HEK293T (cell line): ENCODE measurements at regions not wholly inside any gene's neighbourhood (a gene's known extent, or its start where the extent isn't known, plus 50 kb on each side); places are given as distances from the start of the nearest gene placed in this dataset.

Experiments
- CTCF ChIA-PET: fragments of 350-600 bp; formaldehyde crosslinking; extraction: SDS; loops from one replicate; lab custom pipeline; 2021; ENCODE audit warnings: antibody characterized with exemption, inconsistent platforms; lab: Yijun Ruan, JAX
- POLR2A ChIA-PET: fragments of 350-600 bp; formaldehyde crosslinking; extraction: SDS; loops from one replicate; lab custom pipeline; 2020; ENCODE audit warnings: antibody characterized with exemption, inconsistent platforms; lab: Yijun Ruan, JAX
- DNase-seq: peaks from one replicate; pipeline ENCODE4 v3.0.0; 2012; ENCODE audit warnings: mixed read lengths; ENCODE audit errors: extremely low spot score
- ARNT ChIP-seq: fragments of 450-650 bp; IDR thresholded peaks from 2 replicates; pipeline ENCODE4 v1.6.1; 2017; ENCODE audit warnings: mild to moderate bottlenecking
- BHLHE40 ChIP-seq: fragments of 450-650 bp; IDR thresholded peaks from 2 replicates; pipeline ENCODE4 v1.6.1; 2016; ENCODE audit warnings: mild to moderate bottlenecking, moderate library complexity, borderline replicate concordance
- CTBP1 ChIP-seq: fragments of 450-650 bp; IDR thresholded peaks from 2 replicates; pipeline ENCODE4 v1.6.1; 2016; ENCODE audit warnings: borderline replicate concordance
- ELF4 ChIP-seq: fragments of 450-650 bp; IDR thresholded peaks from 2 replicates; pipeline ENCODE4 v1.6.1; 2017; ENCODE audit warnings: antibody characterized with exemption
- FOXA1 ChIP-seq: fragments of 450-650 bp; IDR thresholded peaks from 2 replicates; pipeline ENCODE4 v1.6.1; 2016; ENCODE audit warnings: mild to moderate bottlenecking
- FOXK2 ChIP-seq: fragments of 450-650 bp; IDR thresholded peaks from 2 replicates; pipeline ENCODE4 v1.6.1; 2016; ENCODE audit warnings: mild to moderate bottlenecking
- FOXM1 ChIP-seq: fragments of 450-650 bp; IDR thresholded peaks from 2 replicates; pipeline ENCODE4 v1.6.1; 2017; ENCODE audit warnings: mild to moderate bottlenecking, borderline replicate concordance
- HDGF ChIP-seq: fragments of 450-650 bp; IDR thresholded peaks from 2 replicates; pipeline ENCODE4 v1.6.1; 2017; ENCODE audit warnings: antibody characterized with exemption, borderline replicate concordance
- L3MBTL2 ChIP-seq: fragments of 450-650 bp; conservative IDR thresholded peaks from 2 replicates; pipeline ENCODE4 v1.6.1; 2016; ENCODE audit warnings: mild to moderate bottlenecking
- LEF1 ChIP-seq: fragments of 450-650 bp; IDR thresholded peaks from 2 replicates; pipeline ENCODE4 v1.6.1; 2017; ENCODE audit warnings: mild to moderate bottlenecking, borderline replicate concordance
- NFRKB ChIP-seq: fragments of 450-650 bp; IDR thresholded peaks from 2 replicates; pipeline ENCODE4 v1.6.1; 2016; ENCODE audit warnings: mild to moderate bottlenecking, moderate library complexity
- SP1 ChIP-seq: fragments of 450-650 bp; IDR thresholded peaks from 2 replicates; pipeline ENCODE4 v1.6.1; 2017
- SUZ12 ChIP-seq: fragments of 450-650 bp; IDR thresholded peaks from 2 replicates; pipeline ENCODE4 v1.6.1; 2016; ENCODE audit warnings: mild to moderate bottlenecking
- TARDBP ChIP-seq: fragments of 450-650 bp; IDR thresholded peaks from 2 replicates; pipeline ENCODE4 v1.6.1; 2016
- ZNF384 ChIP-seq: fragments of 450-650 bp; IDR thresholded peaks from 2 replicates; pipeline ENCODE4 v1.6.1; 2016
- TF ChIP-seq, protein P1 (sequence below): fragments of 450-650 bp; IDR thresholded peaks from 2 replicates; pipeline ENCODE4 v1.6.1; 2016

- POLR2A ChIA-PET, result no interaction called here
- CTCF ChIA-PET, result no interaction called here
- DNase-seq, result no peak
- no peak for TF ChIP-seq NFRKB
- TF ChIP-seq FOXA1, result no peak
- TF ChIP-seq FOXM1, result no peak
- TF ChIP-seq ARNT, result no peak
- no peak for TF ChIP-seq ELF4
- no peak for TF ChIP-seq ZNF384
- no peak for TF ChIP-seq L3MBTL2
- TF ChIP-seq SUZ12, result no peak
- TF ChIP-seq SP1, result no peak
- TF ChIP-seq BHLHE40, result no peak
- no peak for TF ChIP-seq FOXK2
- no peak for TF ChIP-seq CTBP1
These were observed 542.4 kb downstream of the ACTR3B start for GRCh38 chr7:153301936-153302335.

DNA sequence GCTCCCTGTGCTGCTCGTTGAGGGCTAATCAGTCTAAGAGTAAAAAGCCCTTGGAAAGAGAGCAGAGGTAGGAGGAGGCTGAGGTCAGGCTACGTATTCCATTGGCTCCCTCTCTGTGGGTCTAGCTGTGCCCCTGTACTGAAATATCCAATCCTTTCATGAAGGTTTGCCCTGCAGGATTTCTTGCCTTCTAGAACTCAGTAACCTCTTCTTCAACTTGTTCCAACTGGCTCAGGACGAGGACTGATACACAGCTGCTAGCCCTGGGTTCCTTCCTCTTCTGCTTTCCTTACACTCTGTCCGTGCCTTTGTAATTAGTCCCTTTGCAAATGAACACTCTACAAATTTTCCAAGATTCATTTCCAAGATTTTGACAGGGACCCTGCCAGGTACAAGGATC lies 560.5 kb downstream of the ACTR3B start:
- ChIA-PET POLR2A (no interaction called here), CTCF (no interaction called here)
- TF ChIP-seq SUZ12 (no peak), NFRKB (no peak), ZNF384 (no peak), SP1 (no peak), FOXK2 (no peak)
- DNase-seq, result no peak

DNA sequence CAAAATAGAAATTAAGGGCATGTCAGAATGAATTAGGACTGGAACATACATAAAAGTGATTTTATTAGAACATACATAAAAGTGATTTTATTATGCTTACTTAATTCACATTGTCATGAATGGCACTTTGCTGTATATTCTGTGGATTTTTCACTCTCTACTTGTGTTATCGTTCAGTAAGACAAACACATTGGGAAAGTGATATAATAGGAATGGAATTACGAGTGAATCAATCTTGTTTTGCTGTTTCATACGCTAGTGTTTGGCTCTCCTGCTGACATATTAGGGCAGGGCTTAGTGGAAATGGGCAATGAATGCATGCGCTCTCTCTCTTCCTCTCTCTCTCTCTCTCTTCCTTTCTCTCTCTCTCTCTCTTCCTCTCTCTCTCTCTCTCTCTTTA lies 561.1 kb downstream of the ACTR3B start:
- ChIA-PET POLR2A (no interaction called here), CTCF (interaction anchor here (0.7 kb wide), 1 partner anchor 62 kb away, joined by 3 read pairs; no protein-coding TSS in a partner anchor)
- TF ChIP-seq ARNT, result no peak
- TF ChIP-seq ELF4, result no peak
- TF ChIP-seq SP1, result no peak
- no peak for TF ChIP-seq L3MBTL2
- no peak for TF ChIP-seq BHLHE40
- no peak for TF ChIP-seq LEF1
- no peak for TF ChIP-seq TARDBP
- no peak for TF ChIP-seq SUZ12
- TF ChIP-seq, protein P1, sequence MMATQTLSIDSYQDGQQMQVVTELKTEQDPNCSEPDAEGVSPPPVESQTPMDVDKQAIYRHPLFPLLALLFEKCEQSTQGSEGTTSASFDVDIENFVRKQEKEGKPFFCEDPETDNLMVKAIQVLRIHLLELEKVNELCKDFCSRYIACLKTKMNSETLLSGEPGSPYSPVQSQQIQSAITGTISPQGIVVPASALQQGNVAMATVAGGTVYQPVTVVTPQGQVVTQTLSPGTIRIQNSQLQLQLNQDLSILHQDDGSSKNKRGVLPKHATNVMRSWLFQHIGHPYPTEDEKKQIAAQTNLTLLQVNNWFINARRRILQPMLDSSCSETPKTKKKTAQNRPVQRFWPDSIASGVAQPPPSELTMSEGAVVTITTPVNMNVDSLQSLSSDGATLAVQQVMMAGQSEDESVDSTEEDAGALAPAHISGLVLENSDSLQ, result no peak
- no peak for DNase-seq

DNA sequence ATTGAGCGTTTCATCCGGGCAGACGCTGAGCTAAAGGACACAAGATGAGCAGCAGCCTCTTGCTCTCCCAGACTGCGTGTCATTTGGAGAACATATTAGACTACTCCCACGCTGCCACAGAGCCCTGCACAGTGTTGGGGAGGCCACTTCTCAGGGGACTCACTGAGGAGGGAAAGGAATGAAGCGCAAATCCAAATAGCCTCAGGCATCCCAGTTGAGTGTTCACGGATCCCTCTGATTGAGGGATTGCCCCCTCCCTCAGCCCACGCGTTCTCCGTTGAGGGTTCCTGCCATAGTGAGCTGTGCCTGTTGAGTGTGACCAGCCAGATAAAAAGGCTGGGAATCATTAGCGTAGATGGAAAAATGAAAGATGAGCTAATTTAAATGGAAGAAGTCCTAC lies 563.4 kb downstream of the ACTR3B start:
- POLR2A ChIA-PET, result no interaction called here
- CTCF ChIA-PET, result no interaction called here
- no peak for TF ChIP-seq TARDBP
- no peak for TF ChIP-seq L3MBTL2
- TF ChIP-seq ZNF384, result no peak
- TF ChIP-seq, protein P1, result no peak
- no peak for TF ChIP-seq SUZ12
- TF ChIP-seq LEF1, result no peak
- no peak for TF ChIP-seq FOXA1
- no peak for TF ChIP-seq NFRKB
- TF ChIP-seq HDGF, result no peak
- TF ChIP-seq SP1, result no peak
- TF ChIP-seq BHLHE40, result no peak
- no peak for TF ChIP-seq ARNT
- no peak for TF ChIP-seq CTBP1
- no peak for TF ChIP-seq ELF4
- no peak for DNase-seq

GRCh38 chr7:153324094-153324493 lies 564.5 kb downstream of the ACTR3B start:
- ChIA-PET POLR2A (no interaction called here), CTCF (no interaction called here)
- TF ChIP-seq BHLHE40, result no peak
- TF ChIP-seq L3MBTL2, result no peak
- no peak for TF ChIP-seq FOXK2
- TF ChIP-seq TARDBP, result no peak
- no peak for TF ChIP-seq HDGF
- no peak for TF ChIP-seq ARNT
- TF ChIP-seq CTBP1, result no peak
- no peak for TF ChIP-seq SUZ12
- TF ChIP-seq FOXA1, result no peak
- TF ChIP-seq, protein P1, result no peak
- TF ChIP-seq ZNF384, result no peak
- no peak for TF ChIP-seq LEF1
- TF ChIP-seq NFRKB, result no peak
- TF ChIP-seq ELF4, result no peak
- no peak for TF ChIP-seq FOXM1

DNA sequence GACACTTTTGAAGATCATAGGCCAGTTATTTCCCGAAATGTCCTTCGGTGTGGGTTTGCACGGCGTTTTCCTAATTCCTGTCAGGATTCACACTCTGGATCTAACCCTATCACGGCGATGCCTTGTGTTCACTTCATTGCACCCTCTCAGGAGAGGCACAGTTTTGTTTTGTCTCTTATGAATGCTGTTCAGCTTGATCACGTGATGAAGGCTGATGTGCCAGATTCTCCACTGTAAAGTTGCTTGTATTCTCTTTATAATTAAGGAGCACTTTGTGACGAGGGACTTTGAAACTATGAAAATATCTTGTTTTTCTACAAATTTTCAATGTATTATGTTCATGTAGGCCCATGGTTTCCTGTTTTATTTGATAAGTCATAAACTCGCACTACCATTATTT lies 568.1 kb downstream of the ACTR3B start:
- DNase-seq, result no peak
- POLR2A ChIA-PET, result no interaction called here
- TF ChIP-seq BHLHE40 (no peak), ELF4 (no peak), FOXA1 (no peak), ARNT (no peak), CTBP1 (no peak), TARDBP (no peak), L3MBTL2 (no peak), FOXM1 (no peak), ZNF384 (no peak), SP1 (no peak), LEF1 (no peak), HDGF (no peak), SUZ12 (no peak), FOXK2 (no peak)
- TF ChIP-seq, protein P1, result no peak
- CTCF ChIA-PET, result no interaction called here

More at GRCh38 chr7:153324094-153324493, 564.5 kb downstream of the ACTR3B start:
- DNase-seq, result no peak
